ENCODE measurements at regions not wholly inside any gene's neighbourhood (a gene's known extent, or its start where the extent isn't known, plus 50 kb on each side); places are given as distances from the start of the nearest gene placed in this dataset.
"Not testable (repeated sequence)": the region's sequence is repeated elsewhere in the genome, so short reads cannot be mapped to it uniquely, and the experiment has no call there.

GRCh38 chr21:25161571-25161970 is 445.7 kb downstream of the MRPL39 start:
- TF ChIP-seq CTCF (IDR thresholded peaks at IDR 0.05; ENCODE audit: poor library complexity, severe bottlenecking): no peak
- Histone ChIP-seq H3K4me1 (ENCODE audit: insufficient read depth, poor library complexity, severe bottlenecking) (no peaks in the 10 kb centered on the region), H3K9me3 (ENCODE audit: severe bottlenecking) (no peaks in the 10 kb centered on the region), H3K27me3 (ENCODE audit: insufficient read depth, poor library complexity, severe bottlenecking) (peaks cover 3% of the 10 kb centered on the region), H3K4me3 (ENCODE audit: severe bottlenecking) (no peak overlapping the region), H3K36me3 (ENCODE audit: low read depth) (no peaks in the 10 kb centered on the region), H3K27ac (ENCODE audit: poor library complexity, severe bottlenecking) (no peak overlapping the region)
- no peak for DNase-seq (ENCODE audit: low spot score)
- no peak for ATAC-seq (ENCODE audit: low read depth)

GRCh38 chr21:25155020-25155419 is 452.3 kb downstream of the MRPL39 start:
- not testable (repeated sequence) for H3K9me3 ChIP-seq (ENCODE audit: severe bottlenecking); H3K36me3 ChIP-seq (ENCODE audit: low read depth); H3K4me1 ChIP-seq (ENCODE audit: insufficient read depth, poor library complexity, severe bottlenecking); DNase-seq (ENCODE audit: low spot score); ATAC-seq (ENCODE audit: low read depth); H3K4me3 ChIP-seq (ENCODE audit: severe bottlenecking); H3K27ac ChIP-seq (ENCODE audit: poor library complexity, severe bottlenecking)
- H3K27me3 ChIP-seq (ENCODE audit: insufficient read depth, poor library complexity, severe bottlenecking): peaks cover 16% of the 10 kb centered on the region

GRCh38 chr21:25149022-25149421 is 458.3 kb downstream of the MRPL39 start:
- TF ChIP-seq CTCF (IDR thresholded peaks at IDR 0.05; ENCODE audit: poor library complexity, severe bottlenecking): no peak
- no peaks in the 10 kb centered on the region for H3K36me3 ChIP-seq (ENCODE audit: low read depth)

GRCh38 chr21:25139414-25139813 is 467.9 kb downstream of the MRPL39 start:
- Histone ChIP-seq H3K27ac (ENCODE audit: poor library complexity, severe bottlenecking) (no peak overlapping the region), H3K36me3 (ENCODE audit: low read depth) (no peaks in the 10 kb centered on the region), H3K4me3 (ENCODE audit: severe bottlenecking) (no peak overlapping the region), H3K4me1 (ENCODE audit: insufficient read depth, poor library complexity, severe bottlenecking) (no peaks in the 10 kb centered on the region), H3K27me3 (ENCODE audit: insufficient read depth, poor library complexity, severe bottlenecking) (peaks cover 12% of the 10 kb centered on the region), H3K9me3 (ENCODE audit: severe bottlenecking) (no peaks in the 10 kb centered on the region)
- ATAC-seq (ENCODE audit: low read depth) (no peak), DNase-seq (ENCODE audit: low spot score) (no peak)
- TF ChIP-seq CTCF (IDR thresholded peaks at IDR 0.05; ENCODE audit: poor library complexity, severe bottlenecking): no peak

More at GRCh38 chr21:25149022-25149421, 458.3 kb downstream of the MRPL39 start:
- DNase-seq (ENCODE audit: low spot score) (no peak), ATAC-seq (ENCODE audit: low read depth) (no peak)
- Histone ChIP-seq H3K27ac (ENCODE audit: poor library complexity, severe bottlenecking) (no peak overlapping the region), H3K4me3 (ENCODE audit: severe bottlenecking) (no peak overlapping the region), H3K27me3 (ENCODE audit: insufficient read depth, poor library complexity, severe bottlenecking) (peaks cover 28% of the 10 kb centered on the region), H3K4me1 (ENCODE audit: insufficient read depth, poor library complexity, severe bottlenecking) (no peaks in the 10 kb centered on the region), H3K9me3 (ENCODE audit: severe bottlenecking) (no peaks in the 10 kb centered on the region)

DNA sequence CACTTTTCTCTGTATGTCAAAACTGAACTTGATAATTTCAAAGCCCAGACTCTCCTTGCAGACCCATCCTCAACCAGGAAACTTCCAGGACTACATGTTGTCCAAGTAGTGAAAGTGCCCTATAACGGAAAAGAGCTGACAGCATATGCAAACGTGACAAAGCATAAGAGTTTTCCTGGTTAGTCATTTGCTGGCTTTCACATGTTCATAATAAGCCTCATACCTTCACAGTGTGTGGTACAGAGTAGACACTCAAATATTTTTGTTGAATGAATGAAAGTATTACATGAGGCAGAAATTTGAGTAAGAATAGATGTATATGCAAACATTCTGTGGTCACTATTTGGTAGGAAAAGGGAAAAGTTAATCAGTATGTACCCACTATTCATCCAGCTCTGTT is 473.3 kb downstream of the MRPL39 start:
- no peak overlapping the region for H3K4me3 ChIP-seq (ENCODE audit: severe bottlenecking)
- H3K4me1 ChIP-seq (ENCODE audit: insufficient read depth, poor library complexity, severe bottlenecking): no peaks in the 10 kb centered on the region
- no peak overlapping the region for H3K27ac ChIP-seq (ENCODE audit: poor library complexity, severe bottlenecking)
- H3K9me3 ChIP-seq (ENCODE audit: severe bottlenecking): no peaks in the 10 kb centered on the region
- no peak for TF ChIP-seq CTCF (IDR thresholded peaks at IDR 0.05; ENCODE audit: poor library complexity, severe bottlenecking)
- DNase-seq (ENCODE audit: low spot score) (no peak), ATAC-seq (ENCODE audit: low read depth) (0 out of 3 replicates have a peak, but pooled peaks have one; percentile 23)
- no peaks in the 10 kb centered on the region for H3K36me3 ChIP-seq (ENCODE audit: low read depth)
- peaks cover 7% of the 10 kb centered on the region for H3K27me3 ChIP-seq (ENCODE audit: insufficient read depth, poor library complexity, severe bottlenecking)

All from RWPE2 (cell line).